HL-60 (cell line): ENCODE measurements at regions not wholly inside any gene's neighbourhood (a gene's known extent, or its start where the extent isn't known, plus 50 kb on each side); places are given as distances from the start of the nearest gene placed in this dataset.
"Not testable (repeated sequence)": the region's sequence is repeated elsewhere in the genome, so short reads cannot be mapped to it uniquely, and the experiment has no call there.

ENCODE experiments used
- DNase-seq, 2 experiments: peaks; one replicate each; pipeline ENCODE4 v3.0.0-alpha.2; 2010 to 2020; ENCODE audit warnings: low read depth in 1 of 2, low spot score in 1 of 2
- H3K27ac ChIP-seq: fragments of 250-450 bp; sonication (Bioruptor Pico); replicated peaks from 2 replicates; pipeline ENCODE4 v1.5.1; 2020; ENCODE audit warnings: mild to moderate bottlenecking, moderate library complexity
- H3K27me3 ChIP-seq: fragments of 250-450 bp; sonication (Bioruptor Pico); 2 replicates; pipeline ENCODE4 v1.5.1; 2021; ENCODE audit warnings: mild to moderate bottlenecking, moderate library complexity; ENCODE audit not compliant: insufficient read depth, poor library complexity, severe bottlenecking
- H3K4me3 ChIP-seq: replicated peaks from 2 replicates; pipeline ENCODE4 v1.5.1; 2011; ENCODE audit warnings: mild to moderate bottlenecking, control low read depth, low read length; ENCODE audit not compliant: insufficient read depth
- GABPA ChIP-seq: IDR thresholded peaks from 2 replicates; pipeline ENCODE4 v1.6.1; 2012; ENCODE audit warnings: low read depth
- POLR2AphosphoS5 ChIP-seq: IDR thresholded peaks from 2 replicates; pipeline ENCODE4 v1.6.1; 2012; ENCODE audit warnings: low read depth
- SPI1 ChIP-seq: IDR thresholded peaks from 2 replicates; pipeline ENCODE4 v1.6.1; 2012; ENCODE audit warnings: low read depth, mild to moderate bottlenecking, borderline replicate concordance
- TF ChIP-seq, protein P1 (sequence below): IDR thresholded peaks from one replicate; pipeline ENCODE4 v1.5.1; 2011; ENCODE audit warnings: low read length, control low read depth, inconsistent platforms; ENCODE audit not compliant: insufficient read depth
- TF ChIP-seq, protein P2 (sequence below): IDR thresholded peaks from 2 replicates; pipeline ENCODE4 v1.6.1; 2012; ENCODE audit warnings: low read depth; ENCODE audit not compliant: insufficient replicate concordance

DNA sequence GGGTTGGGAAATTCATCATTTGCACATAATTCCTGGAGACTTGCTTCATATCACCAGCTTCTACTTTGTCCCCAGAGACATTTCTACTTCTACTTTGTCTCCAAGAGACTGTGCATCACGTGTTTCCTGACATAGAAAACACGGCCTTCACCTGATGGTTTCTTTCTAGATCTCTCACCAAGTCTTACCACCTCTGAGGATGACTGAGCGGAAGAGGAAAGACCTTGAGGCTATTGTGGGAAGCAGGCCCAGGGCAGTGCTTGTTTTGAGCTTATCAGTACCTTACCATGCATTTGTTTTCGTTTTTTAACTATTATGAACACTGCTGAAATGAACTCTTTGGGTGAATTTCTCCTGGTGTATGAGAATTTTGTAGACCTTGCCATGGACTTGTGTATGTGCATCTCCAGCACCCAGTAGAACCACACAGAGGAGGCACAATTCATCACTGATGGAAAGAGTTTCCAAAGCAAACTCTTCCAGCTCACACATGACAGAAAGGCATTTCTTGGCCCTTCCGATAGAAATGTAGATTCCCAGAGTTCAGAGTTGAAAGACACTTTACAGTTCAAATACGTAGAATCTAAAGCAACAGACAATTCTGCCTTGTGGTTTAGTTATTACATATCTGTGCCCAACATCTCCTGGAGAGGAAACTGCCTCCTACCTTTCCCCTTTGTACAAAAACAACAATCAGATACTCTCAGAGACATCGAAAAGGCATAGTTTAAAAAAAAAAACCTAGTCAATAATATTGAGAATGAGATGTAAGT is 434.7 kb downstream of the FUT8 start:
- H3K27ac ChIP-seq, result no peak overlapping the region
- DNase-seq, result no peak
- H3K4me3 ChIP-seq, result no peak overlapping the region
- TF ChIP-seq, protein P1, sequence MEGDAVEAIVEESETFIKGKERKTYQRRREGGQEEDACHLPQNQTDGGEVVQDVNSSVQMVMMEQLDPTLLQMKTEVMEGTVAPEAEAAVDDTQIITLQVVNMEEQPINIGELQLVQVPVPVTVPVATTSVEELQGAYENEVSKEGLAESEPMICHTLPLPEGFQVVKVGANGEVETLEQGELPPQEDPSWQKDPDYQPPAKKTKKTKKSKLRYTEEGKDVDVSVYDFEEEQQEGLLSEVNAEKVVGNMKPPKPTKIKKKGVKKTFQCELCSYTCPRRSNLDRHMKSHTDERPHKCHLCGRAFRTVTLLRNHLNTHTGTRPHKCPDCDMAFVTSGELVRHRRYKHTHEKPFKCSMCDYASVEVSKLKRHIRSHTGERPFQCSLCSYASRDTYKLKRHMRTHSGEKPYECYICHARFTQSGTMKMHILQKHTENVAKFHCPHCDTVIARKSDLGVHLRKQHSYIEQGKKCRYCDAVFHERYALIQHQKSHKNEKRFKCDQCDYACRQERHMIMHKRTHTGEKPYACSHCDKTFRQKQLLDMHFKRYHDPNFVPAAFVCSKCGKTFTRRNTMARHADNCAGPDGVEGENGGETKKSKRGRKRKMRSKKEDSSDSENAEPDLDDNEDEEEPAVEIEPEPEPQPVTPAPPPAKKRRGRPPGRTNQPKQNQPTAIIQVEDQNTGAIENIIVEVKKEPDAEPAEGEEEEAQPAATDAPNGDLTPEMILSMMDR, result no peak
- TF ChIP-seq GABPA (no peak), POLR2AphosphoS5 (no peak), SPI1 (no peak)
- TF ChIP-seq, protein P2, sequence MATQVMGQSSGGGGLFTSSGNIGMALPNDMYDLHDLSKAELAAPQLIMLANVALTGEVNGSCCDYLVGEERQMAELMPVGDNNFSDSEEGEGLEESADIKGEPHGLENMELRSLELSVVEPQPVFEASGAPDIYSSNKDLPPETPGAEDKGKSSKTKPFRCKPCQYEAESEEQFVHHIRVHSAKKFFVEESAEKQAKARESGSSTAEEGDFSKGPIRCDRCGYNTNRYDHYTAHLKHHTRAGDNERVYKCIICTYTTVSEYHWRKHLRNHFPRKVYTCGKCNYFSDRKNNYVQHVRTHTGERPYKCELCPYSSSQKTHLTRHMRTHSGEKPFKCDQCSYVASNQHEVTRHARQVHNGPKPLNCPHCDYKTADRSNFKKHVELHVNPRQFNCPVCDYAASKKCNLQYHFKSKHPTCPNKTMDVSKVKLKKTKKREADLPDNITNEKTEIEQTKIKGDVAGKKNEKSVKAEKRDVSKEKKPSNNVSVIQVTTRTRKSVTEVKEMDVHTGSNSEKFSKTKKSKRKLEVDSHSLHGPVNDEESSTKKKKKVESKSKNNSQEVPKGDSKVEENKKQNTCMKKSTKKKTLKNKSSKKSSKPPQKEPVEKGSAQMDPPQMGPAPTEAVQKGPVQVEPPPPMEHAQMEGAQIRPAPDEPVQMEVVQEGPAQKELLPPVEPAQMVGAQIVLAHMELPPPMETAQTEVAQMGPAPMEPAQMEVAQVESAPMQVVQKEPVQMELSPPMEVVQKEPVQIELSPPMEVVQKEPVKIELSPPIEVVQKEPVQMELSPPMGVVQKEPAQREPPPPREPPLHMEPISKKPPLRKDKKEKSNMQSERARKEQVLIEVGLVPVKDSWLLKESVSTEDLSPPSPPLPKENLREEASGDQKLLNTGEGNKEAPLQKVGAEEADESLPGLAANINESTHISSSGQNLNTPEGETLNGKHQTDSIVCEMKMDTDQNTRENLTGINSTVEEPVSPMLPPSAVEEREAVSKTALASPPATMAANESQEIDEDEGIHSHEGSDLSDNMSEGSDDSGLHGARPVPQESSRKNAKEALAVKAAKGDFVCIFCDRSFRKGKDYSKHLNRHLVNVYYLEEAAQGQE, result no peak
- no peaks in the 10 kb centered on the region for H3K27me3 ChIP-seq

DNA sequence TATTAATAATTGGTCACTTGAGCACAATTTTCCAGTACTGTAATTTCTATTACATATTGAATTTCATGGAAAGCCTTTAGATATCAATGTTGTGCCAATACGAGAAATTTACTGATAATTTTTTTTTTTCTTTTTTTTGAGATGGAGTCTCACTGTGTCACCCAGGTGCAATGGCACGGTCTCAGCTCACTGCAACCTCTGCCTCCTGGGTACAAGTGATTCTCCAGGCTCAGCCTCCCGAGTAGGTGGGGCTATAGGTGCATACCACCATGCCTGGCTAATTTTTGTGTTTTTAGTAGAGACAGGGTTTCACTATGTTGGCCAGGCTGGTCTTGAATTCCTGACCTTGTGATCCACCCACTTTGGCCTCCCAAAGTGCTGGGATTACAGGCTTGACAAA is 435.4 kb downstream of the FUT8 start:
- not testable (repeated sequence) for H3K27me3 ChIP-seq, DNase-seq, H3K4me3 ChIP-seq, H3K27ac ChIP-seq

DNA sequence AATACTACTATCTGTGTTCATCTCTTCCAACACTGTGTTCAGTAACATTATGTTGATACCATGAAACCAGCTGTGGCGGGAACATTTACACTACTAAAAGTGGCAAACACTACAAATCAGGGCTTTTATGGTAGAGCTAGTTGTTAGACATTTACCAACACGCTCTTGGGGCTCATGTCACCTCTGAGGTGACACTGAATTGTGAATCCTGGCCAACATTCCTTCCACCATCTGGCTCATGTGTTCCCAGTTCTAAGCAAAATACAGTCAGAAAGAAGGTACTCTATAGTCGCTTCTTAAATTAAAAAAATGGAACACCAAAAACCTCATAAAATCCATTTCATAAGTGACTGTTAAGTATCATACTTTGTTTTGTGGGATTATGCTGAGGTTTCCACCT is 436.6 kb downstream of the FUT8 start:
- Histone ChIP-seq H3K27me3 (no peaks in the 10 kb centered on the region), H3K4me3 (no peak overlapping the region), H3K27ac (no peak overlapping the region)
- DNase-seq, result no peak
- no peak for TF ChIP-seq SPI1
- TF ChIP-seq, protein P1, result no peak

DNA sequence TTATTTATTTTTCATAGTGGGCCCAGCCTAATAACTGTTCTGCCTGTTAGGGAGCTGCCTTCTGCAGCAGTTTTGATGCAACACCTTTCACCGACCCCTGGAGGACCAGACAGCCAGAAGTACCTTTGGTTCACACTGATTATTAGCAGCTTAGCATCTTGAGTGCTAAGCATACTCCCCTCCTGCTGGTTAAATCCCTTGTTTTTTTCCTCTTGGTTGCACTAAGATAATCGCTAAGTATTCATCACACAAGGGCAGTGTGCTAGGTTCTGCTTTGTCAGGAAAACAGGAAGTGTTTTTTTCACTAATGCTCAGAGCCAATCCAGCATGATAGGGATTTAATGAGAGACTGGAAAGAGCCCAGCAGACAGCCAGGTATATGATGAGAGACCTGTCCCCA is 437.0 kb downstream of the FUT8 start:
- peak in 1 of 2 experiments; percentile 1 for DNase-seq
- no peak overlapping the region for H3K27ac ChIP-seq
- no peak overlapping the region for H3K4me3 ChIP-seq
- TF ChIP-seq POLR2AphosphoS5, result no peak
- no peak for TF ChIP-seq GABPA
- TF ChIP-seq, protein P1, result no peak
- TF ChIP-seq, protein P2, result no peak
- peak; percentile 72 for TF ChIP-seq SPI1
- H3K27me3 ChIP-seq, result no peaks in the 10 kb centered on the region
